ENCODE measurements at regions not wholly inside any gene's neighbourhood (a gene's known extent, or its start where the extent isn't known, plus 50 kb on each side); places are given as distances from the start of the nearest gene placed in this dataset.

- no peak for DNase-seq (ENCODE audit: low read depth)
- H3K4me3 ChIP-seq (ENCODE audit: low read length) = no peak overlapping the region
- no peak for TF ChIP-seq CTCF (conservative IDR thresholded peaks at IDR 0.05; ENCODE audit: low read length)
Observed at GRCh38 chr11:27869701-27870100, 169.4 kb upstream of the BDNF start.

GRCh38 chr11:27868709-27869108 is 168.5 kb upstream of the BDNF start:
- no peak for TF ChIP-seq CTCF (conservative IDR thresholded peaks at IDR 0.05; ENCODE audit: low read length)
- DNase-seq (ENCODE audit: low read depth) = no peak
- H3K4me3 ChIP-seq (ENCODE audit: low read length) = no peak overlapping the region

- no peak for TF ChIP-seq CTCF (conservative IDR thresholded peaks at IDR 0.05; ENCODE audit: low read length)
- no peak for DNase-seq (ENCODE audit: low read depth)
- H3K4me3 ChIP-seq (ENCODE audit: low read length) = no peak overlapping the region
Observed at GRCh38 chr11:27868226-27868625, 168.0 kb upstream of the BDNF start.

GRCh38 chr11:27865105-27865504 is 164.8 kb upstream of the BDNF start:
- H3K4me3 ChIP-seq (ENCODE audit: low read length) = no peak overlapping the region
- TF ChIP-seq CTCF (conservative IDR thresholded peaks at IDR 0.05; ENCODE audit: low read length) = no peak
- no peak for DNase-seq (ENCODE audit: low read depth)

GRCh38 chr11:27864611-27865010 is 164.4 kb upstream of the BDNF start:
- no peak overlapping the region for H3K4me3 ChIP-seq (ENCODE audit: low read length)
- TF ChIP-seq CTCF (conservative IDR thresholded peaks at IDR 0.05; ENCODE audit: low read length) = no peak
- no peak for DNase-seq (ENCODE audit: low read depth)

GRCh38 chr11:27864091-27864491 is 163.8 kb upstream of the BDNF start:
- TF ChIP-seq CTCF (conservative IDR thresholded peaks at IDR 0.05; ENCODE audit: low read length) = no peak
- no peak overlapping the region for H3K4me3 ChIP-seq (ENCODE audit: low read length)
- DNase-seq (ENCODE audit: low read depth) = peak; percentile 37

GRCh38 chr11:27863637-27864036 is 163.4 kb upstream of the BDNF start:
- no peak for DNase-seq (ENCODE audit: low read depth)
- no peak for TF ChIP-seq CTCF (conservative IDR thresholded peaks at IDR 0.05; ENCODE audit: low read length)

More at GRCh38 chr11:27863637-27864036, 163.4 kb upstream of the BDNF start:
- H3K4me3 ChIP-seq (ENCODE audit: low read length) = no peak overlapping the region

Data from AG10803 (cell line).